HT1080 (cell line): ENCODE measurements at regions not wholly inside any gene's neighbourhood (a gene's known extent, or its start where the extent isn't known, plus 50 kb on each side); places are given as distances from the start of the nearest gene placed in this dataset.

Source experiments
- DNase-seq: peaks from one replicate; pipeline ENCODE4 v3.0.0-alpha.2; 2015; ENCODE audit warnings: low read depth

DNA sequence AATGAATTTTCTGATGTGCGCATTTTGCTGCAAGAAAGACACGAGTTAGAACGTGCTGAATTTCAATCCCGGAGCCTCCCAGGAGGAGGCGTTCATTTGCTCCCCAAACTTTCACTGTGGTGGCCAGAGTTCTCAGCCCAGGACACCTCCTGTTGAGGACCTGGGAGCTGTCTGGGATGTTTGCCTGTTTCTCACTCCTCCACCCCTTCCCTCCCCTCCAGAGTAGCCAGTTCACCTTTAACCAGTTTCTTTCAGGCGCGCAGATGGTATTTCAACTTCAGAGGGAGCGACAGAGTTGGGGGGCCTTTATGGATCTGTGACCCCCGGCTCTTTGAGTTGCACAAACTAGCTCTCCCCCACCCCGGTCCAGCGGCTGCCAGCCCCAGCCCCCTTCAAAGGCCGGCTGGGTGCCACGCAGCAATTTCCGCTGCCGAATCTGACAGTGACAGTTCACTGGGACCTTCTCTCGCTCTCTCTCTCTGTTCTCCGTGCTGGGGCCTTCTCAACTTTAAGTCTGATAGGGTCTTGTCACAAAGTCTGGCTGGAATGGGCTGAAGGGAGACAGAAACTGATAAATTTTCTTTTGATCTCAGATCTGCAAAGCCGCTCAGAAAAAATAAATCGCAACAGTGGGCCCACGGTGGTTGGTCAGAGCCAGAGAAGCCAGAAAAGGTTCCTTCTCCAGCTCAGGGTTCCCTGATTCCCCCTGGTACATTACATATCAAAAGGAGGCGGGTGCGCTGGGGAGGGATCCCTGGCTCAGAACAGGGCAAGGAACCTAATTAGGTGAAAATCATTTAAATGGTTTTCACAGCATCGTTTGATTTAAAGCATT is 100.0 kb upstream of the STX18 start:
- DNase-seq, result no peak

- no peak for DNase-seq
Measured at GRCh38 chr4:4641254-4641653, 99.4 kb upstream of the STX18 start.

DNA sequence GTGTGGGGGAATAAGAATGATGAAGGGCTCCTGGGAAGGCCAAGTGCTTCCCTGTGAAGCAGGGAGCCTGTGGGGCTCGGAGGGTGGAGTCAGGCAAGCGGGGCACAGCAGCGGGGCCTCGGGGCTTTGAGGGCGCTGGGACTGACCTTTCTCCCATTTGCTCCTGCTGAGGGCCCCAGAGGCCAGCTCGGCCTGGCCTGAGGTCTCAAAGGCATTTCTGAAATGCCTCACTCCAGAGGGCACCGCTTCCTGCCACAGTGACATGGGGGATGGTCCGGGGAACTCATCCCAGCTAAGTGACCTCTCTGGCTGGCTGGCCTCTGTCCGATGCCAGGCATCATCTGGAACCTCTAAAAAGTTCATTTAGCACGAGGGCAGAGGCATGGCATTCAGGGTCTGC is 98.8 kb upstream of the STX18 start:
- no peak for DNase-seq

GRCh38 chr4:4639370-4639769 is 97.5 kb upstream of the STX18 start:
- no peak for DNase-seq

- no peak for DNase-seq
Measured at GRCh38 chr4:4637710-4638109, 95.9 kb upstream of the STX18 start.

DNA sequence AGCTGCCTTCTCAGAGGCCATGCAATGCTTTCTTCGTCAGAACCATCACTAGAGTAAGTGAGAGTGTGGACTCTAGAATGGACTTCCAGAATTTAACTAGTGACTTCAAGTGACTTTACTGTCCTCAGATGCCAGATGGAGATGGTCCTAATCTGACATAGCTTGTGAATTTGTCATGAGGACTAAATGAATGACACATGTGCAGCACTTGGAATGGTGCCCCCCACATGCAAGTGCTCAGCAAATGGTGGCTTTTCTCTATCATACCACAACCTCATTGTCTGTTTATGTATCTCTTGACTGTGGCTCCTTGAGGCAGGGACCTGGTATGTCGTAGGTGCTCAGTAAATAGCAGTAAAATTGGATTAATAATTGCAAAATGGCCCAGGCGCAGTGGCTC is 91.6 kb upstream of the STX18 start:
- DNase-seq, result no peak

GRCh38 chr4:4631150-4631549 is 89.3 kb upstream of the STX18 start:
- no peak for DNase-seq

- no peak for DNase-seq
Measured at GRCh38 chr4:4627906-4628305, 86.1 kb upstream of the STX18 start.

GRCh38 chr4:4627111-4627510 is 85.3 kb upstream of the STX18 start:
- no peak for DNase-seq

GRCh38 chr4:4625488-4625887 is 83.6 kb upstream of the STX18 start:
- DNase-seq, result no peak

DNA sequence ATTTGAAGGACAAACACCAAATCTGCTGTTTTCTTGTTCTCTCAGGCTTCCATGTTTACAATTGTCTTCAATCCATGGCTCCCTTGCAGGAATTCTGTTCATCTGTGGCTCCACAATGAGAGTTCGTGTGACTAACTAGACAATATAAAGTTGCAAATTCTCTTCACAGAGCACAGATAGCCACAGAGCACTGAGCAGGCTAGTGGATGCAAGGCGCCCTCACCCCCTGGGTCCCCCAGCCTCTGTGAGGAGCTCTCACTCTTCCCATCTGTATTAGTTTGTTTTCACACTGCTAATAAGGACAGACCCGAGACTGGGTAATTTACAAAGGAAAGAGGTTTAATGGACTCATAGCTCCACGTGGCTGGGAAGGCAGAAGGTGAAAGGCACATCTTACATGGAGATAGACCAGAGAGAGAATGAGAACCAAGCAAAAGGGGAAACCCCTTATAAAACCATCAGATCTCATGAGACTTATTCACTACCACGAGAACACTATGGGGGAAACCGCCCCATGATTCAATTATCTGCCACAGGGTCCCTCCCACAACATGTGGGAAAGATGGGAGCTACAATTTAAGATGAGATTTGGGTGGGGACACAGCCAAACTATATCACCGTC is 82.5 kb upstream of the STX18 start:
- DNase-seq, result no peak

GRCh38 chr4:4619821-4620220 is 78.0 kb upstream of the STX18 start:
- DNase-seq, result no peak

DNA sequence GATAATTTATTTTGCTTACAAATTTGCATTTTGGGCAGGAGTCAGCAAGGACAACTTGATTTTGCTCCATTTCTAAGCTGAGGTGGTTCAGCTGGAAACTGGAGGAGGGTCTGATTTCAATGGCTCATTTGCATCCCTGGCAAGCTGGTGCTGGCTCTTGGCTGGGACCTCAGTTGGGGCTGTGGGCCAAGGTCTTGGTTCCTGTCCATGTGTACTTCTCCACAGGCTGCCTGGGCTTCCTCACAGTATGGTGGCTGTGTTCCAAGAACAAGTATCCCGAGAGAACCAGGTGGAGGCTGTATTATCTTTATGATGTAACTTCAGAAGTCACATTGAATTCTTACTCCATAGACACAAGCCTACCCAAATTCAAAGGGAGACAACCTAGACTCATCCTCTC is 77.0 kb upstream of the STX18 start:
- no peak for DNase-seq

GRCh38 chr4:4614925-4615678 is 73.3 kb upstream of the STX18 start:
- DNase-seq, result no peak

DNA sequence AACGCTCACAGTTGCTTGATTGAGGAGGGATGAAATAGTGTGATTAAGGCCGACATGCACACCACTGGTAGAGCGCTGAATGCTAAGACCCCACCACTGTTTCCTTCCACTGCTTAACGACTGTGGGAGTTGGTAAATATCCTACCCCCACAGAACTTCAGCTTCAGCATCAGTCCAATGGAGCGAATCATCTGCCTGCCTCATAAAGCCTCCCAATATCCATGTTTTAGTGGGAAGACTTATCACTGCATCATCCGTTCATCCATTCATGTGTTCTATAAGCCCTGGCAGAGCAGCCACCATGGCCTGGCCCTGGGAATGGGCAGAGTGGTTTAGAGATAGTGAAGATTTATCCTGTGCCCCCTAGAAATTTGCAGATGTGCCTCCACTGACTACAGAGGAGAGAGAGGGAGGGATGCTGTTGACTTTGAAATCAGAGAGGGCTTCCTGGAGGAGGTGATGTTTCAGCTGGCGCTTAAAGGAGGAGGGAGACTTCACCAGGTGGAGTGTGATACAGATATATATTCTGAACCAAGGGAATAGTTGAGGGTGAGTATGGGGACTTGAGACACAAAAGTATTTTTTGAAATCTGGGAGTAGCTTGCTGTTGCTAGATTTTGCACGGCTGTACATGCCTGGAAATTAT is 71.9 kb upstream of the STX18 start:
- DNase-seq, result no peak

- DNase-seq, result no peak
Measured at GRCh38 chr4:4613126-4613465, 71.2 kb upstream of the STX18 start.

- no peak for DNase-seq
Measured at GRCh38 chr4:4610672-4611071, 68.8 kb upstream of the STX18 start.

GRCh38 chr4:4609622-4610334 is 67.9 kb upstream of the STX18 start:
- no peak for DNase-seq

GRCh38 chr4:4608214-4608537 is 66.3 kb upstream of the STX18 start:
- DNase-seq, result no peak

GRCh38 chr4:4607336-4608213 is 65.7 kb upstream of the STX18 start:
- no peak for DNase-seq

GRCh38 chr4:4606321-4606720 is 64.5 kb upstream of the STX18 start:
- peak; percentile 44 for DNase-seq
